Transverse colon (tissue), 4 donors: ENCODE measurements at regions not wholly inside any gene's neighbourhood (a gene's known extent, or its start where the extent isn't known, plus 50 kb on each side); places are given as distances from the start of the nearest gene placed in this dataset.
"Not testable (repeated sequence)": the region's sequence is repeated elsewhere in the genome, so short reads cannot be mapped to it uniquely, and the experiment has no call there.

ENCODE experiments used
- DNase-seq: peaks from one replicate; pipeline ENCODE4 v3.0.0-alpha.2; 2019
- H3K27ac ChIP-seq, 4 donors: fragments of 200-600 bp; sonication (generic); 2 replicates each; pipeline ENCODE4 v1.5.1; 2016 to 2018; ENCODE audit warnings: inconsistent platforms in 4 of 4
- H3K27me3 ChIP-seq: fragments of 200-600 bp; sonication (generic); 2 replicates; pipeline ENCODE4 v1.5.1; 2017; ENCODE audit warnings: inconsistent platforms
- H3K36me3 ChIP-seq, 4 donors: fragments of 200-600 bp; sonication (generic); 2 replicates each; pipeline ENCODE4 v1.5.1; 2017 to 2019; ENCODE audit warnings: inconsistent platforms in 4 of 4
- H3K4me1 ChIP-seq, 4 donors: fragments of 200-600 bp; sonication (generic); 2 replicates each; pipeline ENCODE4 v1.5.1; 2017 to 2020; ENCODE audit warnings: inconsistent platforms in 4 of 4
- H3K4me3 ChIP-seq, 4 donors: fragments of 200-600 bp; sonication (generic); 1 replicate in 1 of 4; 2 replicates in 3 of 4; pipeline versions ENCODE4 v1.5.1 to v1.6.1; 2017 to 2019; ENCODE audit warnings: inconsistent platforms in 4 of 4
- H3K9me3 ChIP-seq, 2 donors: fragments of 200-600 bp; sonication (generic); 2 replicates each; pipeline ENCODE4 v1.5.1; 2017 to 2019; ENCODE audit warnings: inconsistent platforms in 2 of 2
- CTCF ChIP-seq, 5 experiments: fragments of 200-600 bp in 3 of 5; fragments of 450-650 bp in 2 of 5; sonication (generic) in 3 of 5; IDR thresholded peaks; 1 replicate in 2 of 5; 2 replicates in 3 of 5; pipeline ENCODE4 v1.5.1; 2016 to 2017; ENCODE audit warnings: antibody characterized with exemption in 5 of 5, inconsistent platforms in 3 of 5, mild to moderate bottlenecking in 2 of 5, moderate library complexity in 1 of 5
- EP300 ChIP-seq: sonication (generic); formaldehyde crosslinking; IDR thresholded peaks from one replicate; pipeline ENCODE4 v1.6.1; 2017; ENCODE audit warnings: antibody characterized with exemption, low read depth
- POLR2A ChIP-seq: fragments of 450-650 bp; IDR thresholded peaks from one replicate; pipeline ENCODE4 v1.6.1; 2016; ENCODE audit warnings: antibody characterized with exemption, mild to moderate bottlenecking, moderate library complexity
- POLR2AphosphoS5 ChIP-seq, 3 donors: sonication (generic); formaldehyde crosslinking; IDR thresholded peaks; one replicate each; pipeline ENCODE4 v1.6.1; 2016; ENCODE audit warnings: antibody characterized with exemption in 3 of 3
- WGBS, 2 donors: methylation state at CpG; one replicate each; pipeline ENCODE4 v1.1.5; 2018; ENCODE audit warnings: low coverage in 1 of 2; 5-methylcytosine and 5-hydroxymethylcytosine counted together
- in situ Hi-C, 4 donors: fragments of 200-750 bp; cut with MboI; loops; one replicate each; pipeline versions ENCODE4 v1.15.0 to v1.15.1; 2017; ENCODE audit warnings: low sequenced_read_pairs in 3 of 4, low pct_ligation_motif_present in 1 of 4, low pct_unique_long_range_greater_than_20kb in 1 of 4
- intact Hi-C: fragments of 100-400 bp; cut with DNase I; formaldehyde crosslinking; loops from one replicate; pipeline ENCODE4 v1.15.1; 2023; ENCODE audit warnings: low total_unique reads

GRCh38 chr5:54869691-54870090, 115.7 kb downstream of the ESM1 start:
- 74 to 100% methylated on average over 1 of the region's 1 CpG for WGBS, 2 donors
- in situ Hi-C loops, result loop anchor here in 1 of 4 donors (25.0 kb wide), 1 partner anchor 357 kb away; the partner anchor contains the start of gene SNX18

GRCh38 chr5:54868511-54869483, 116.6 kb downstream of the ESM1 start:
- H3K36me3 ChIP-seq, result no peaks in the 10 kb centered on the region
- no peak overlapping the region for H3K4me3 ChIP-seq
- TF ChIP-seq EP300 (no peak), POLR2A (no peak), POLR2AphosphoS5 (IDR thresholded peaks at IDR 0.05) (no peak), CTCF (IDR thresholded peaks at IDR 0.05) (no peak)
- in situ Hi-C loops (loop anchor here in 1 of 4 donors (25.0 kb wide), 1 partner anchor 356 kb away; the partner anchor contains the start of gene SNX18), intact Hi-C loops (loop anchor here (5.0 kb wide), 1 partner anchor 351 kb away; the partner anchor contains the start of gene SNX18)
- peaks cover 3% of the 10 kb centered on the region for H3K27me3 ChIP-seq
- no peaks in the 10 kb centered on the region for H3K4me1 ChIP-seq
- no peaks in the 10 kb centered on the region for H3K9me3 ChIP-seq
- no peak overlapping the region for H3K27ac ChIP-seq
- no peak for DNase-seq
- WGBS, 2 donors, result 70 to 82% methylated on average over 5 to 12 of the region's 12 CpGs

More at GRCh38 chr5:54869691-54870090, 115.7 kb downstream of the ESM1 start:
- Histone ChIP-seq H3K4me3 (no peak overlapping the region), H3K36me3 (no peaks in the 10 kb centered on the region), H3K9me3 (no peaks in the 10 kb centered on the region), H3K27me3 (peaks cover 3% of the 10 kb centered on the region), H3K4me1 (no peaks in the 10 kb centered on the region), H3K27ac (no peak overlapping the region)
- no peak for DNase-seq
- intact Hi-C loops, result loop anchor here (5.0 kb wide), 1 partner anchor 352 kb away; the partner anchor contains the start of gene SNX18
- TF ChIP-seq CTCF (IDR thresholded peaks at IDR 0.05), result no peak
- TF ChIP-seq EP300, result no peak
- TF ChIP-seq POLR2AphosphoS5 (IDR thresholded peaks at IDR 0.05), result no peak
- no peak for TF ChIP-seq POLR2A

GRCh38 chr5:54867310-54867944, 118.0 kb downstream of the ESM1 start:
- in situ Hi-C loops (loop anchor here in 1 of 4 donors (25.0 kb wide), 1 partner anchor 355 kb away; the partner anchor contains the start of gene SNX18), intact Hi-C loops (loop anchor here (5.0 kb wide), 1 partner anchor 350 kb away; the partner anchor contains the start of gene SNX18)
- Histone ChIP-seq H3K9me3 (no peaks in the 10 kb centered on the region), H3K27me3 (no peaks in the 10 kb centered on the region), H3K4me3 (no peak overlapping the region), H3K4me1 (no peaks in the 10 kb centered on the region), H3K27ac (no peak overlapping the region), H3K36me3 (no peaks in the 10 kb centered on the region)
- no peak for DNase-seq
- TF ChIP-seq CTCF (IDR thresholded peaks at IDR 0.05) (peak; percentile 65 to 74 (median 67)), POLR2AphosphoS5 (IDR thresholded peaks at IDR 0.05) (no peak)
- 21 to 27% methylated on average over 5 to 7 of the region's 7 CpGs for WGBS, 2 donors

GRCh38 chr5:54864911-54865515, 120.4 kb downstream of the ESM1 start:
- not testable (repeated sequence) for H3K9me3 ChIP-seq, H3K4me1 ChIP-seq, H3K36me3 ChIP-seq, H3K4me3 ChIP-seq, H3K27me3 ChIP-seq, H3K27ac ChIP-seq, DNase-seq
- in situ Hi-C loops (loop anchor here in 1 of 4 donors (25.0 kb wide), 1 partner anchor 353 kb away; the partner anchor contains the start of gene SNX18), intact Hi-C loops (loop anchor here (5.0 kb wide), 1 partner anchor 348 kb away; the partner anchor contains the start of gene SNX18)
- 98% methylated on average over 22 of the region's 44 CpGs; no CpG with 5 or more reads in 1 of the 2 donors for WGBS, 2 donors
